Body of pancreas (tissue), 4 donors: ENCODE measurements at regions not wholly inside any gene's neighbourhood (a gene's known extent, or its start where the extent isn't known, plus 50 kb on each side); places are given as distances from the start of the nearest gene placed in this dataset.

Experiments
- CTCF ChIP-seq, 7 experiments: fragments of 450-650 bp in 4 of 7; fragments of 200-600 bp in 3 of 7; sonication (generic) in 3 of 7; IDR thresholded peaks; one replicate each; pipeline ENCODE4 v1.5.1; 2016 to 2019; ENCODE audit warnings: antibody characterized with exemption in 7 of 7
- POLR2A ChIP-seq, 3 donors: fragments of 450-650 bp; IDR thresholded peaks; one replicate each; pipeline ENCODE4 v1.6.1; 2016; ENCODE audit warnings: antibody characterized with exemption in 3 of 3, mild to moderate bottlenecking in 2 of 3

GRCh38 chr15:31843426-31844055 lies 186.8 kb upstream of the CHRNA7 start:
- no peak for TF ChIP-seq CTCF (IDR thresholded peaks at IDR 0.05)
- no peak for TF ChIP-seq POLR2A (IDR thresholded peaks at IDR 0.05)
